OCI-LY3 (cell line): ENCODE measurements at regions not wholly inside any gene's neighbourhood (a gene's known extent, or its start where the extent isn't known, plus 50 kb on each side); places are given as distances from the start of the nearest gene placed in this dataset.

ENCODE experiments used
- H2AFZ ChIP-seq: fragments of 200-600, 300-600 bp; shearing (Covaris generic); 2 replicates; pipeline ENCODE4 v1.6.0; 2014; ENCODE audit warnings: antibody characterized with exemption, low read depth, low read length
- H3K27ac ChIP-seq: fragments of 200-600, 300-600 bp; sonication (generic); 2 replicates; pipeline ENCODE4 v1.5.1; 2014; ENCODE audit warnings: mild to moderate bottlenecking, low read length, moderate library complexity, mixed read lengths
- H3K27me3 ChIP-seq: fragments of 200-600, 300-600 bp; sonication (generic); 2 replicates; pipeline ENCODE4 v1.6.1; 2014; ENCODE audit warnings: low read depth, low read length, mixed read lengths
- H3K36me3 ChIP-seq: fragments of 200-600, 300-600 bp; sonication (generic); replicated peaks from 2 replicates; pipeline ENCODE3; 2014; ENCODE audit warnings: low read depth, low read length, mixed read lengths
- H3K4me1 ChIP-seq: fragments of 300-600, 200-600 bp; sonication (generic); 2 replicates; pipeline ENCODE4 v1.6.1; 2014; ENCODE audit warnings: low read length, mixed read lengths
- H3K4me2 ChIP-seq: fragments of 200-600, 300-600 bp; sonication (generic); 2 replicates; pipeline ENCODE4 v1.6.1; 2014; ENCODE audit warnings: low read length, mixed read lengths
- H3K4me3 ChIP-seq: fragments of 300-600, 200-600 bp; sonication (generic); 2 replicates; pipeline ENCODE4 v1.5.1; 2014; ENCODE audit warnings: antibody characterized with exemption, mild to moderate bottlenecking, low read length, moderate library complexity
- H3K79me2 ChIP-seq: fragments of 300-600, 200-600 bp; shearing (Covaris generic); 2 replicates; pipeline ENCODE4 v1.6.1; 2014; ENCODE audit warnings: mild to moderate bottlenecking, low read length, mixed read lengths
- H3K9ac ChIP-seq: fragments of 300-600, 200-600 bp; shearing (Covaris generic); 2 replicates; pipeline ENCODE4 v1.6.0; 2014; ENCODE audit warnings: mild to moderate bottlenecking, low read length, moderate library complexity
- H3K9me3 ChIP-seq: fragments of 200-600, 300-600 bp; shearing (Covaris generic); 2 replicates; pipeline ENCODE4 v1.6.1; 2014; ENCODE audit warnings: low read length, mixed read lengths; ENCODE audit not compliant: insufficient read depth
- H4K20me1 ChIP-seq: fragments of 200-600, 300-600 bp; sonication (generic); 2 replicates; pipeline ENCODE4 v1.6.1; 2016; ENCODE audit warnings: low read length, mixed read lengths; ENCODE audit not compliant: insufficient read depth
- EZH2phosphoT487 ChIP-seq: fragments of 200-600 bp; shearing (Covaris generic); IDR thresholded peaks from 2 replicates; pipeline ENCODE4 v1.6.1; 2018; ENCODE audit warnings: antibody characterized with exemption, mixed run types, low read depth
- TF ChIP-seq, protein P1 (sequence below): fragments of 200-600, 300-600 bp; sonication (generic); IDR thresholded peaks from 2 replicates; pipeline ENCODE4 v1.5.1; 2014; ENCODE audit warnings: antibody characterized with exemption, low read length, low read depth

DNA sequence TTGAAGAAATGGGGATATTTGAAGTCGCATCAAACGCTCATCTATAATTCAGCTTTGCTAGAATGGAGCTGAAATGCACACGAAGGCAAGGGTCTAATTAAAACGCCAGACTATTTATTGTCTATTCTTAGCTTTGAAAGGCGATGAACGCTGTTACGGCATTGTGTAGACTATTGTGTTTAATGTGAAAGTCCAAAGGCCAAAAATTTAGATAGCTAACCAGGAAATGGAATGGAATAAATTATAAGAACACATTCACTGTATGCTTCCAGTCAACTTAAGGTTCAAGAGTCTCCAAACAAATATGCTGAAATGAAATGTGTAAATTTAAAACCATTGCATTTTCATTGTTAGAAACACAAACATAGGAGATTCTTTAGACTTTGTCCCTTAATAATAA, 186.2 kb downstream of the CWF19L2 start:
- H3K36me3 ChIP-seq: no peaks in the 10 kb centered on the region
- H3K79me2 ChIP-seq: no peaks in the 10 kb centered on the region
- no peak overlapping the region for H3K27ac ChIP-seq
- no peak for TF ChIP-seq EZH2phosphoT487
- TF ChIP-seq, protein P1, sequence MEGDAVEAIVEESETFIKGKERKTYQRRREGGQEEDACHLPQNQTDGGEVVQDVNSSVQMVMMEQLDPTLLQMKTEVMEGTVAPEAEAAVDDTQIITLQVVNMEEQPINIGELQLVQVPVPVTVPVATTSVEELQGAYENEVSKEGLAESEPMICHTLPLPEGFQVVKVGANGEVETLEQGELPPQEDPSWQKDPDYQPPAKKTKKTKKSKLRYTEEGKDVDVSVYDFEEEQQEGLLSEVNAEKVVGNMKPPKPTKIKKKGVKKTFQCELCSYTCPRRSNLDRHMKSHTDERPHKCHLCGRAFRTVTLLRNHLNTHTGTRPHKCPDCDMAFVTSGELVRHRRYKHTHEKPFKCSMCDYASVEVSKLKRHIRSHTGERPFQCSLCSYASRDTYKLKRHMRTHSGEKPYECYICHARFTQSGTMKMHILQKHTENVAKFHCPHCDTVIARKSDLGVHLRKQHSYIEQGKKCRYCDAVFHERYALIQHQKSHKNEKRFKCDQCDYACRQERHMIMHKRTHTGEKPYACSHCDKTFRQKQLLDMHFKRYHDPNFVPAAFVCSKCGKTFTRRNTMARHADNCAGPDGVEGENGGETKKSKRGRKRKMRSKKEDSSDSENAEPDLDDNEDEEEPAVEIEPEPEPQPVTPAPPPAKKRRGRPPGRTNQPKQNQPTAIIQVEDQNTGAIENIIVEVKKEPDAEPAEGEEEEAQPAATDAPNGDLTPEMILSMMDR: no peak
- no peaks in the 10 kb centered on the region for H3K4me1 ChIP-seq
- H3K4me3 ChIP-seq: no peak overlapping the region
- H3K4me2 ChIP-seq: no peak overlapping the region
- no peak overlapping the region for H2AFZ ChIP-seq
- no peaks in the 10 kb centered on the region for H4K20me1 ChIP-seq
- no peaks in the 10 kb centered on the region for H3K27me3 ChIP-seq
- H3K9me3 ChIP-seq: no peaks in the 10 kb centered on the region
- no peak overlapping the region for H3K9ac ChIP-seq

GRCh38 chr11:107268977-107269376, 188.6 kb downstream of the CWF19L2 start:
- Histone ChIP-seq H3K27me3 (no peaks in the 10 kb centered on the region), H3K4me3 (no peak overlapping the region), H3K27ac (no peak overlapping the region), H3K4me2 (no peak overlapping the region), H3K79me2 (no peaks in the 10 kb centered on the region), H3K36me3 (no peaks in the 10 kb centered on the region), H3K9me3 (no peaks in the 10 kb centered on the region), H4K20me1 (no peaks in the 10 kb centered on the region), H2AFZ (no peak overlapping the region), H3K9ac (no peak overlapping the region), H3K4me1 (peaks cover 5% of the 10 kb centered on the region; the same call in 1 of the 2 replicates)
- TF ChIP-seq EZH2phosphoT487: no peak
- TF ChIP-seq, protein P1: no peak

DNA sequence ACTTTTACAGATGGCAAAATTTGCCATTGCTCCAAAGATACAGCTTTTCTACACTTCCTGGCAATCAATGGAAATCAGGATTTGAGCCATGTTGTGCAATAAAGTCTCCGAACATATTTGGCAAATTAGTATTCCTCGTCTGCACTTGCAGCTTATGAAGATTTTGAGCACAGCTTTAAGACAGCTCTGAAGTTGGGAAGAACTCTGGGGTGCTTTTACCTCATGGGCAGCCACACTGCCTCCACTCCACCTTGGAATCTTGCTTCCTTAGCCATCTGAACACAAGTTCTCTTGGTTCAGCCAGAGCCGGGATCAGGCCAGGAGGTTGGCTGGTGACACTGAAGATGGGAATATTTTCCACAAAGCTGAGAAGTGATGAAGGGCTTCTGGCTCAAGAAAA, 191.2 kb downstream of the CWF19L2 start:
- Histone ChIP-seq H3K9me3 (no peaks in the 10 kb centered on the region), H3K4me1 (peaks cover 8% of the 10 kb centered on the region; the same call in 1 of the 2 replicates), H3K36me3 (no peaks in the 10 kb centered on the region), H3K9ac (no peak overlapping the region), H3K27me3 (no peaks in the 10 kb centered on the region), H3K4me3 (no peak overlapping the region), H2AFZ (no peak overlapping the region), H4K20me1 (no peaks in the 10 kb centered on the region), H3K27ac (no peak overlapping the region), H3K4me2 (no peak overlapping the region), H3K79me2 (no peaks in the 10 kb centered on the region)
- TF ChIP-seq, protein P1: no peak

- H3K27ac ChIP-seq: no peak overlapping the region
- H3K9me3 ChIP-seq: no peaks in the 10 kb centered on the region
- H3K27me3 ChIP-seq: no peaks in the 10 kb centered on the region
- no peaks in the 10 kb centered on the region for H3K79me2 ChIP-seq
- no peaks in the 10 kb centered on the region for H4K20me1 ChIP-seq
- H3K4me1 ChIP-seq: peaks cover 8% of the 10 kb centered on the region; the same call in 1 of the 2 replicates
- H3K4me3 ChIP-seq: no peak overlapping the region
- H3K4me2 ChIP-seq: no peak overlapping the region
- TF ChIP-seq, protein P1: no peak
- TF ChIP-seq EZH2phosphoT487: no peak
- no peaks in the 10 kb centered on the region for H3K36me3 ChIP-seq
- H2AFZ ChIP-seq: no peak overlapping the region
- no peak overlapping the region for H3K9ac ChIP-seq
These were observed 192.0 kb downstream of the CWF19L2 start for GRCh38 chr11:107265591-107266121.
